HG03521 (cell line): ENCODE measurements at regions not wholly inside any gene's neighbourhood (a gene's known extent, or its start where the extent isn't known, plus 50 kb on each side); places are given as distances from the start of the nearest gene placed in this dataset.
"Not testable (repeated sequence)": the region's sequence is repeated elsewhere in the genome, so short reads cannot be mapped to it uniquely, and the experiment has no call there.

Experiments
- ATAC-seq: cut with Tn5 transposase; IDR thresholded peaks from one replicate; pipeline ENCODE4 v1.9.1; 2021; ENCODE audit warnings: mild to moderate bottlenecking, moderate library complexity; ENCODE audit not compliant: unreplicated experiment

DNA sequence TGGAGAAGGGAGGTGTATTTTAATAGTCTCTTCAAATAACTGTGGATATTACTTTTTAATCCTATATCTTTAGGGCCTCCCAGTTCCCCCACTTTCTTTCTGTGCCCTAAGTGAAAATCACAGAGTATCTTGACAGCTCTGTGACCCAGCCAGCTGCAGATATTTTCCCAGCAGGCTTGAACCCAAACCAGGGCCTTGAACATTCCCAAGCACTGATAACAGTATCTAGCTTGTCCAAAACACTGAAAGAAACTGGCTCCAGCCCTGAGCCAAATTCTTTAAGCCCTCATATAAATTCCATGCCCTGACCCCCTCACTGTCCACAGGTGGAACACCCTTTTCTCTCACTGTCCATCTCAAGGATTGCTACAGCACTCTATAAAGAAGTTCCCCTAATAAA lies 388.1 kb upstream of the CHAC2 start:
- ATAC-seq = no peak

- no peak for ATAC-seq
Observed at GRCh38 chr2:53378791-53379190, 388.8 kb upstream of the CHAC2 start.

DNA sequence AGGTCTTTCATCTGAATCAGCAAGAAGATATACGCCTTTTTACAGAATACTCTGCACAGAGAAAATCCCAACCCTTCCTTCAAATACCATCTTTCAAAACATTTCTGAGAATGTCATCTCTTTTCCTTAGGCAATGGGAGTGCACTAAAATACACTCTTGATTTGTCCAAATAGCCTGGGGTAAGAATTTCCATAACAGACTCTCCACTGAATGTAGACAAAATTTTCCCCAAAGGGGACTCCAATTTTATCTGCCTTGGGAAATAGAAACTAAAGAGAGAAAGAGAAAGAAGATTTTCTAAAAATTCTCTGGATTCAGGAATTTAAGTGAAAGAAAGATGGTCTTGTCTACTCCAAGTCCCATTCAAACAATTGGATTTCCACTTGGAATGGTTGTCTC lies 394.5 kb upstream of the CHAC2 start:
- ATAC-seq = no peak

- ATAC-seq = no peak
Observed at GRCh38 chr2:53366543-53366942, 401.1 kb upstream of the CHAC2 start.

DNA sequence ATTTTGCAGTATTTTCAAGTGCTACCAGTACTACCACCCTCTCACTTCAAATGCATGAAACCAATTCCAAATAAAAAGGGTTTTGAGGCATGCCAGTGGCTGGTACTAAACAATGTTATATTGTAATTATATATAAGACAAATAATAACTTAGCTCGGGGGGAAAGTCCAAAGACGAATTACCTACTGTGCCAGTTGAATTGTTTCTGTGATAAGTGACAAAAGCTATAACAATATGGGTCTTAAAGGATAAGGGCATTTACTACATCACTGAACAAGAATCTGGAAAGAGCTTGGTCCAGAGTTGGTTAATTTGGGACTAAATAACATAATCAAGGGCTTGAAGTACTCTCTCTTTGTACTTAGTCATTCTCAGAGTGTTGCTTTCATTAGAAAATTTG lies 404.7 kb upstream of the CHAC2 start:
- ATAC-seq = no peak

DNA sequence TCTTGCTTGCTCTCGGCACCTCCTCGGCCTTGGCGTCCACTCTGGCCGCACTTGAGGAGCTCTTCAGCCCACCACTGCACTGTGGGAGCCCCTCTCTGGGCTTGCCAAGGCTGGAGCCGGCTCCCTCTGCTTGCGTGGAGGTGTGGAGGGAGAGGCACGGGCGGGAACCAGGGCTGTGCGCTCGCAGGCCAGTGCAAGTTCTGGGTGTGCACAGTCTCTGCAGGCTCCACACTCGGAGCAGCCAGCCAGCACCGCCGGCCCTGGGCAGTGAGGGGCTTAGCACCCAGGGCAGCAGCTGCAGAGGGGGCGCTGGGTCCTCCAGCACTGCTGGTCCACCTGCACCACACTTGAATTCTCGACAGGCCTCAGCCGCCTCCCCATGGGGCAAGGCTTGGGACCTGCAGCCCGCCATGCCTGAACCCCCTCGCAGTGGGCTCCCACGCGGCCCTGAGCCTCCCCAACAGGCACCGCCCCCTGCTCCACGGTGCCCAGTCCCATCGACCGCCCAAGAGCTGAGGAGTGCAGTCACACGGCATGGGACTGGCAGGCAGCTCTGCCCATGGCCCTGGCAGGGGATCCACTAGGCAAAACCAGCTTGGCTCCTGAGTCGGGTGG lies 411.2 kb upstream of the CHAC2 start:
- no peak for ATAC-seq

DNA sequence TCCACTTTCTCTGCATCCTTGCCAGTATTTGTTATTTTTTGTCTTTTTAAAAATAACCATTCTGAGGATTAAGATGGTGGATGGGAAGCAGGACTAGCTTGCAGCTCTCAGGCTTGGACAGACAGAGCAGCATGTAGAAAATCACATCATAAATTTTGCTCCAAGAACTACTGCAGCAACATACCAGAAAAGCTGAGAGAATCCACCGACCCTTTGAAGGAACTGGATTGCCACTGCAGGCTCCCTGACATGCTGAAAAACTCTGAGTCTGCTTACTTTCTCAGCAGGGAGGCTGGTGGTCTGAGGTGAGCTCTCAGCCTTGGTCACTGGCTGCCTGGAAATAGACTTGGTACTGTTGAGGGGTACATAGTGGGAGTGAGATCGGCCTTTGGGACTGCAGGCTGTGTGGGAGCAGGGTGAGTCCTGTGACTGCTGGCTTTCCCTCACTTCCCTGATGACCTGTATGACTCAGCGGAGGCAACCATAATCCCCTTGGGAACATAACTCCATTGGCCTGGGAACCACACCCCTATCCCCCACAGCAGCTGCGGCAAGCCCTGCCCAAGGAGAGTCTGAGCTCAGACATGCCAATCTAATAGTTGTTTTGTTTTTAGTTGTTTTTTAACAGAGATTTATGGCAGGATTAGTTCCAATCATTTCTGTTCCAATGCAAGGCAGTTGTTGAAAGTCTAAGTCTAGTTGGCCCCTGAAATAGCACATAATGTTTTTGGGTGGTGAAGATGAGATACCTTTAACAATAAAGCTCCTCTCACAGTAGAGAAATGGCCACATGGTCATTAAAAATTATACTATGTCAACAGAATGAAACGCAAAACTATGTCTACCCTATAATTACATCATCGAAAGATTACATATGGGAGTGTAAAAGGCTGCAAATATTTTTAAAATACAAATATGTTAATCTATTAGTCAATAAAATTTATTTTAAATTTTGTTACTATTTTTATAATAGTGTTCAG lies 414.2 kb upstream of the CHAC2 start:
- no peak for ATAC-seq

- ATAC-seq = no peak
Observed at GRCh38 chr2:53347269-53347668, 420.3 kb upstream of the CHAC2 start.

- ATAC-seq = no peak
Observed at GRCh38 chr2:53342248-53342647, 425.4 kb upstream of the CHAC2 start.

DNA sequence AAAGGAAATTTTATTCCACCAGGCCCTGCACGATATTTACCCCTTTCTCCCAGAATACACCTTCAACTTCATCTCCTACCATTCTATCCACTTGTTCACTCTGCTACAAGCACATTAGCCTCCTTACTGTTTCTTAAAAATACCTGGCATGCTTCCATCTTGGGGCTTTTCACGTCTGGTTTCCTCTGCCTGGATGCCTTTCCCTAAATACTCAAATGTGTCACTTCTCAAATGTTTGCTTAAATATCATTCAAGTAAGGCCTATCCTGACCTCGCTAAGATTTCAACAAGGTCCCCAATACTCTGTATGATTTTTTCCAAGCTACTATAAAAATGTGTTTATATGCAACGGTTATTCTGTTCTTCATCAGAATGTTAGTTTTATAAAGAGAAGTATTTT lies 433.0 kb upstream of the CHAC2 start:
- no peak for ATAC-seq

DNA sequence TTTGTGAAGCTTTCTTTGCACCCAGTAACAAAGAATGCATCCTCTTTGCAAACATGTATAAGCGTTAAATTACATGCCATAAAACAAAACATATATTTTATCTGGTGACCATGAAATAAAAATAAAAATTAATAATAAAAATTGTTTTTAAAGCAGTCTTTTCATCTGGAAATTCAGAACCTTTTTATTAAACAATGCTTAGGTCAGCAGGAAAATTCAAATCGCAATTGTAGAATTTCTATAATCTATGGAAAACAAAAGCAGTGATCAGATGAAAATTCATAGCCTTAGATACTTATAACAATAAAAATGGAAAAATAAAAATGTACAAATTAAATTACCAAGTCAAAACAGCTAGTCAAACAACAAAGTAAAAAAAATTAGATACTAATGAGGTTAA lies 435.9 kb upstream of the CHAC2 start:
- no peak for ATAC-seq

- ATAC-seq = no peak
Observed at GRCh38 chr2:53317861-53318260, 449.7 kb upstream of the CHAC2 start.

GRCh38 chr2:53315149-53315548 lies 452.5 kb upstream of the CHAC2 start:
- no peak for ATAC-seq

- ATAC-seq = no peak
Observed at GRCh38 chr2:53314718-53315117, 452.9 kb upstream of the CHAC2 start.

DNA sequence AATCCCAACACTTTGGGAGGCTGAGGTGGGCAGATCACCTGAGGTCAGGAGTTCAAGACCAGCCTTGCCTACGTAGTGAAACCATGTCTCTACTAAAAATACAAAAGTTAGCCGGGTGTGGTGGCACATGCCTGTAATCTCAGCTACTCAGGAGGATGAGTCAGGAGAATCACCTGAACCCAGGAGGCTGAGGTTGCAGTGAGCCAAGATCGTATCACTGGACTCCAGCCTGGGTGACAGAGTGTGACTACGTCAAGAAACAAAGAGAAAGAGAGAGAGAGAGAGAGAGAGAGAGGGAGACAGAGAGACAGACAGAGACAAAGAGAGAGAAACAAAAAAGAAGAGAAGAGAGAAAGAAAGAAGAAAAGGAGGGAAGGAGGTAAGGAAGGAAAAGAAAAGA lies 454.0 kb upstream of the CHAC2 start:
- not testable (repeated sequence) for ATAC-seq

- ATAC-seq = no peak
Observed at GRCh38 chr2:53312721-53313120, 454.9 kb upstream of the CHAC2 start.

- no peak for ATAC-seq
Observed at GRCh38 chr2:53312181-53312580, 455.4 kb upstream of the CHAC2 start.

GRCh38 chr2:53303012-53303578 lies 464.5 kb upstream of the CHAC2 start:
- ATAC-seq = no peak

DNA sequence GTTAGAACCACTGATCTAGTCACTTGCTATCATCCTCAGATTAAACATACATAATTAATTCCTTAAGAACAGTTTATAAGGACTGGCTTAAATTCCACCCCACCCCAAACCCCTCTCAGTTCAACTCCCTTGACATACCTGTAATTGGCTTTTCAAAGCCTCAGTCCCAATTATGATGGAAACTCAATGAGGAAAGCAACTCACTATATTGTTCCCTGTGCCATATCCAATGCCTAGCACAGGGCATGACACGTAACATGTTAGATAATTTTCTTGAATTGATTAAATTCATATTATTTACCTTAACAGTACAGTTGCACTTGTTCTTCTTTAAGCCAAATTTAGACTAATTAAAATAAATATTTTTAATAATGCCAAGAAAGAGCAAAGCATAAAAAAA lies 465.1 kb upstream of the CHAC2 start:
- ATAC-seq = no peak

GRCh38 chr2:53289309-53290006 lies 478.1 kb upstream of the CHAC2 start:
- ATAC-seq = no peak

GRCh38 chr2:53286345-53286744 lies 481.3 kb upstream of the CHAC2 start:
- no peak for ATAC-seq
